Liver (tissue), 8 donors: ENCODE measurements at regions not wholly inside any gene's neighbourhood (a gene's known extent, or its start where the extent isn't known, plus 50 kb on each side); places are given as distances from the start of the nearest gene placed in this dataset.

Experiments used
- DNase-seq: peaks from one replicate; pipeline ENCODE4 v3.0.0-alpha.2; 2017; ENCODE audit warnings: low spot score
- H3K27ac ChIP-seq, 2 donors: one replicate each; pipeline ENCODE4 v1.7.0; 2013; ENCODE audit warnings: inconsistent platforms in 2 of 2, low read length in 2 of 2, control low read depth in 1 of 2, low read depth in 1 of 2, mild to moderate bottlenecking in 1 of 2
- H3K27me3 ChIP-seq, 4 donors: one replicate each; pipeline versions ENCODE4 v1.6.1 to v1.7.0; 2013; ENCODE audit warnings: low read length in 3 of 4, inconsistent platforms in 1 of 4, mild to moderate bottlenecking in 1 of 4, moderate library complexity in 1 of 4; ENCODE audit not compliant: control insufficient read depth in 4 of 4, insufficient read depth in 4 of 4
- H3K36me3 ChIP-seq, 4 donors: one replicate each; pipeline versions ENCODE4 v1.6.1 to v1.7.0; 2013; ENCODE audit warnings: low read length in 3 of 4, mild to moderate bottlenecking in 3 of 4, low read depth in 1 of 4, moderate library complexity in 1 of 4; ENCODE audit not compliant: control insufficient read depth in 4 of 4, insufficient read depth in 3 of 4
- H3K4me1 ChIP-seq, 4 donors: one replicate each; pipeline versions ENCODE4 v1.6.1 to v1.7.0; 2013; ENCODE audit warnings: low read length in 3 of 4, mild to moderate bottlenecking in 3 of 4, moderate library complexity in 1 of 4; ENCODE audit not compliant: control insufficient read depth in 4 of 4, insufficient read depth in 4 of 4
- H3K4me3 ChIP-seq, 3 donors: one replicate each; pipeline versions ENCODE4 v1.6.1 to v1.7.0; 2013; ENCODE audit warnings: low read length in 3 of 3, control low read depth in 1 of 3, low read depth in 1 of 3, mild to moderate bottlenecking in 1 of 3
- H3K9ac ChIP-seq, 2 donors: one replicate each; pipeline ENCODE4 v1.7.0; 2013; ENCODE audit warnings: low read length in 2 of 2, mild to moderate bottlenecking in 2 of 2, moderate library complexity in 2 of 2, control low read depth in 1 of 2, low read depth in 1 of 2
- H3K9me3 ChIP-seq, 4 donors: one replicate each; pipeline versions ENCODE4 v1.6.1 to v1.7.0; 2013; ENCODE audit warnings: low read length in 3 of 4; ENCODE audit not compliant: control insufficient read depth in 4 of 4
- CTCF ChIP-seq: fragments of 150-350 bp; IDR thresholded peaks from 2 replicates; pipeline ENCODE4 v1.5.1; 2017; ENCODE audit warnings: improper control_type of control experiment, low read depth, low read length; ENCODE audit not compliant: missing input control
- EGR1 ChIP-seq, 2 donors: IDR thresholded peaks; 2 replicates each; pipeline ENCODE4 v1.6.1; 2016 to 2018; ENCODE audit warnings: antibody characterized with exemption in 2 of 2, low read depth in 2 of 2
- FOXA1 ChIP-seq: IDR thresholded peaks from 2 replicates; pipeline ENCODE4 v1.6.1; 2016; ENCODE audit warnings: antibody characterized with exemption
- FOXA2 ChIP-seq: IDR thresholded peaks from 2 replicates; pipeline ENCODE4 v1.6.1; 2016; ENCODE audit warnings: antibody characterized with exemption
- GABPA ChIP-seq, 2 donors: IDR thresholded peaks in 1 of 2; conservative IDR thresholded peaks in 1 of 2; 2 replicates each; pipeline ENCODE4 v1.6.1; 2016; ENCODE audit warnings: antibody characterized with exemption in 2 of 2, mild to moderate bottlenecking in 1 of 2, moderate library complexity in 1 of 2
- HNF4A ChIP-seq, 2 donors: conservative IDR thresholded peaks; 2 replicates each; pipeline ENCODE4 v1.6.1; 2016; ENCODE audit warnings: antibody characterized with exemption in 2 of 2, mild to moderate bottlenecking in 2 of 2
- HNF4G ChIP-seq: IDR thresholded peaks from 2 replicates; pipeline ENCODE4 v1.6.1; 2016; ENCODE audit warnings: antibody characterized with exemption
- JUND ChIP-seq, 2 donors: IDR thresholded peaks; 2 replicates each; pipeline ENCODE4 v1.6.1; 2016; ENCODE audit warnings: antibody characterized with exemption in 2 of 2
- MAX ChIP-seq: IDR thresholded peaks from 2 replicates; pipeline ENCODE4 v1.6.1; 2016; ENCODE audit warnings: antibody characterized with exemption
- NR2F2 ChIP-seq: IDR thresholded peaks from 2 replicates; pipeline ENCODE4 v1.6.1; 2016; ENCODE audit warnings: antibody characterized with exemption
- RAD21 ChIP-seq, 2 donors: IDR thresholded peaks; 2 replicates each; pipeline ENCODE4 v1.6.1; 2016; ENCODE audit warnings: antibody characterized with exemption in 2 of 2, mild to moderate bottlenecking in 2 of 2
- RXRA ChIP-seq, 2 donors: IDR thresholded peaks; 2 replicates each; pipeline ENCODE4 v1.6.1; 2017 to 2018; ENCODE audit warnings: antibody characterized with exemption in 2 of 2, mild to moderate bottlenecking in 1 of 2
- SP1 ChIP-seq: IDR thresholded peaks from 2 replicates; pipeline ENCODE4 v1.6.1; 2018; ENCODE audit warnings: antibody characterized with exemption, mild to moderate bottlenecking
- TAF1 ChIP-seq: conservative IDR thresholded peaks from 2 replicates; pipeline ENCODE4 v1.6.1; 2016; ENCODE audit warnings: antibody characterized with exemption, mild to moderate bottlenecking
- YY1 ChIP-seq: IDR thresholded peaks from 2 replicates; pipeline ENCODE4 v1.6.1; 2016; ENCODE audit warnings: antibody characterized with exemption, mild to moderate bottlenecking
- WGBS: extraction: QIAGEN DNeasy Blood & Tissue Kit; methylation state at CpG from one replicate; pipeline ENCODE4 v1.1.7; 2013; 5-methylcytosine and 5-hydroxymethylcytosine counted together
- TF ChIP-seq, protein P1 (sequence below): IDR thresholded peaks from 2 replicates; pipeline ENCODE4 v1.6.1; 2016; ENCODE audit warnings: antibody characterized with exemption, mild to moderate bottlenecking
- TF ChIP-seq, protein P2 (sequence below): IDR thresholded peaks from 2 replicates; pipeline ENCODE4 v1.6.1; 2016; ENCODE audit warnings: antibody characterized with exemption
- TF ChIP-seq, protein P3 (sequence below): IDR thresholded peaks from 2 replicates; pipeline ENCODE4 v1.6.1; 2016; ENCODE audit warnings: antibody characterized with exemption
- donor health status: healthy.
- donor health status: healthy.
- donor health status: healthy.
- donor health status: healthy.
- donor health status: healthy.

DNA sequence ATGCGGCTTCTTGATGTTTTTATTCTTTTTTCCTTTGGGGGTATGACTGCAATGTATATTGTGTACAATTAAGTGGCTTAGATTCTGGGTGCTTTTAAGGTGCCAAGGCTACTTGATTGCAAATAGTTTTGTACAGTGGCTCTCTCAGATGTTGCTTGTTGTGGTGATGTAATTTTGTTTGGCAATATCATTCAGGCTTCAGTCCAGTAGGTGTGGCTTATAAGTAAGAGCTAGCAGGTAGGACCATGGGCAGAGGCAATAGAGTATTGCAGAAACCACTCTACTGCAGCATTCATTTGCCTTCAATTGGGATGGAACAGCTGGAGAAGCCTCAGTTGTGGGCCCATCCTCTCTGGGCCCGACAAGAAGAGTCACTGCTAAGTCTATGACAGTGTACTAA lies 407.9 kb upstream of the MAN1A1 start:
- H3K36me3 ChIP-seq = no peaks in the 10 kb centered on the region
- no peak overlapping the region for H3K27ac ChIP-seq
- H3K27me3 ChIP-seq = peaks cover 0 to 4% (median 0%) of the 10 kb centered on the region in 4 donors
- H3K9ac ChIP-seq = no peak overlapping the region
- TF ChIP-seq RXRA (IDR thresholded peaks at IDR 0.05) = no peak
- no peak for TF ChIP-seq HNF4A (conservative IDR thresholded peaks at IDR 0.05)
- no peak for TF ChIP-seq JUND (IDR thresholded peaks at IDR 0.05)
- no peak for TF ChIP-seq SP1
- TF ChIP-seq, protein P1, sequence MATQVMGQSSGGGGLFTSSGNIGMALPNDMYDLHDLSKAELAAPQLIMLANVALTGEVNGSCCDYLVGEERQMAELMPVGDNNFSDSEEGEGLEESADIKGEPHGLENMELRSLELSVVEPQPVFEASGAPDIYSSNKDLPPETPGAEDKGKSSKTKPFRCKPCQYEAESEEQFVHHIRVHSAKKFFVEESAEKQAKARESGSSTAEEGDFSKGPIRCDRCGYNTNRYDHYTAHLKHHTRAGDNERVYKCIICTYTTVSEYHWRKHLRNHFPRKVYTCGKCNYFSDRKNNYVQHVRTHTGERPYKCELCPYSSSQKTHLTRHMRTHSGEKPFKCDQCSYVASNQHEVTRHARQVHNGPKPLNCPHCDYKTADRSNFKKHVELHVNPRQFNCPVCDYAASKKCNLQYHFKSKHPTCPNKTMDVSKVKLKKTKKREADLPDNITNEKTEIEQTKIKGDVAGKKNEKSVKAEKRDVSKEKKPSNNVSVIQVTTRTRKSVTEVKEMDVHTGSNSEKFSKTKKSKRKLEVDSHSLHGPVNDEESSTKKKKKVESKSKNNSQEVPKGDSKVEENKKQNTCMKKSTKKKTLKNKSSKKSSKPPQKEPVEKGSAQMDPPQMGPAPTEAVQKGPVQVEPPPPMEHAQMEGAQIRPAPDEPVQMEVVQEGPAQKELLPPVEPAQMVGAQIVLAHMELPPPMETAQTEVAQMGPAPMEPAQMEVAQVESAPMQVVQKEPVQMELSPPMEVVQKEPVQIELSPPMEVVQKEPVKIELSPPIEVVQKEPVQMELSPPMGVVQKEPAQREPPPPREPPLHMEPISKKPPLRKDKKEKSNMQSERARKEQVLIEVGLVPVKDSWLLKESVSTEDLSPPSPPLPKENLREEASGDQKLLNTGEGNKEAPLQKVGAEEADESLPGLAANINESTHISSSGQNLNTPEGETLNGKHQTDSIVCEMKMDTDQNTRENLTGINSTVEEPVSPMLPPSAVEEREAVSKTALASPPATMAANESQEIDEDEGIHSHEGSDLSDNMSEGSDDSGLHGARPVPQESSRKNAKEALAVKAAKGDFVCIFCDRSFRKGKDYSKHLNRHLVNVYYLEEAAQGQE = no peak
- TF ChIP-seq TAF1 = no peak
- TF ChIP-seq, protein P2, sequence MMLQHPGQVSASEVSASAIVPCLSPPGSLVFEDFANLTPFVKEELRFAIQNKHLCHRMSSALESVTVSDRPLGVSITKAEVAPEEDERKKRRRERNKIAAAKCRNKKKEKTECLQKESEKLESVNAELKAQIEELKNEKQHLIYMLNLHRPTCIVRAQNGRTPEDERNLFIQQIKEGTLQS = no peak
- no peak for TF ChIP-seq MAX
- no peak for TF ChIP-seq GABPA (IDR thresholded peaks at IDR 0.05 in 1 of 2, conservative IDR thresholded peaks at IDR 0.05 in 1 of 2)
- TF ChIP-seq HNF4G = no peak
- no peak for TF ChIP-seq YY1
- TF ChIP-seq RAD21 (IDR thresholded peaks at IDR 0.05) = no peak
- no peak for TF ChIP-seq FOXA2
- no peak for TF ChIP-seq FOXA1
- TF ChIP-seq, protein P3, sequence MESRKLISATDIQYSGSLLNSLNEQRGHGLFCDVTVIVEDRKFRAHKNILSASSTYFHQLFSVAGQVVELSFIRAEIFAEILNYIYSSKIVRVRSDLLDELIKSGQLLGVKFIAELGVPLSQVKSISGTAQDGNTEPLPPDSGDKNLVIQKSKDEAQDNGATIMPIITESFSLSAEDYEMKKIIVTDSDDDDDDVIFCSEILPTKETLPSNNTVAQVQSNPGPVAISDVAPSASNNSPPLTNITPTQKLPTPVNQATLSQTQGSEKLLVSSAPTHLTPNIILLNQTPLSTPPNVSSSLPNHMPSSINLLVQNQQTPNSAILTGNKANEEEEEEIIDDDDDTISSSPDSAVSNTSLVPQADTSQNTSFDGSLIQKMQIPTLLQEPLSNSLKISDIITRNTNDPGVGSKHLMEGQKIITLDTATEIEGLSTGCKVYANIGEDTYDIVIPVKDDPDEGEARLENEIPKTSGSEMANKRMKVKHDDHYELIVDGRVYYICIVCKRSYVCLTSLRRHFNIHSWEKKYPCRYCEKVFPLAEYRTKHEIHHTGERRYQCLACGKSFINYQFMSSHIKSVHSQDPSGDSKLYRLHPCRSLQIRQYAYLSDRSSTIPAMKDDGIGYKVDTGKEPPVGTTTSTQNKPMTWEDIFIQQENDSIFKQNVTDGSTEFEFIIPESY = no peak
- TF ChIP-seq NR2F2 = no peak
- no peak for TF ChIP-seq CTCF
- TF ChIP-seq EGR1 (IDR thresholded peaks at IDR 0.05; ENCODE audit: low read depth in 2 of 2) = no peak
- DNase-seq = no peak
- WGBS = 65% methylated on average over 2 of the region's 2 CpGs
- H3K9me3 ChIP-seq = no peaks in the 10 kb centered on the region
- H3K4me3 ChIP-seq = no peak overlapping the region
- no peaks in the 10 kb centered on the region for H3K4me1 ChIP-seq
